ENCODE measurements at regions not wholly inside any gene's neighbourhood (a gene's known extent, or its start where the extent isn't known, plus 50 kb on each side); places are given as distances from the start of the nearest gene placed in this dataset.

DNA sequence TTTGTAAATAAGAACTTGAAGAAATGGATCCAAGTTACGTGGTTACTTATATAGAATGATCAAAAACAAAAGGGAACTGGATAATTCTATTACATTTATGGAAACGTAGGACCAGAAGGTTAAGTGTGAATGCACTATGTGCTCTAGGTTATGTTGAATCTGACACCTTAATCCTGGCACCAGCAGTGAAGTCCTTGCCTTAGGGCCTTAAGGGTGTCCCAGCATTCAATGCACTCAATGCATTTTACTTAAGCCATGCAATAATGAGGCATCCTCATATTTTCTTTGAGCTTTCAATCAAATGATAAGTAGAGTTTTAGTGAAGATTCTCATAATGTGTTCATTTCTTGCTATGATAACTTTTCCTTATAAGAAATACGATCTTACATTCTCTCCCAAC lies 178.3 kb upstream of the AGR3 start:
- H3K36me3 Mint-ChIP-seq, result no peaks in the 10 kb centered on the region
- DNase-seq (ENCODE audit: extremely low spot score, unreplicated experiment), result no peak
- no peaks in the 10 kb centered on the region for H3K27me3 Mint-ChIP-seq
- no peaks in the 10 kb centered on the region for H3K4me1 Mint-ChIP-seq (ENCODE audit: unreplicated experiment)
- H3K9me3 Mint-ChIP-seq, result no peaks in the 10 kb centered on the region
- TF ChIP-seq, protein P1, sequence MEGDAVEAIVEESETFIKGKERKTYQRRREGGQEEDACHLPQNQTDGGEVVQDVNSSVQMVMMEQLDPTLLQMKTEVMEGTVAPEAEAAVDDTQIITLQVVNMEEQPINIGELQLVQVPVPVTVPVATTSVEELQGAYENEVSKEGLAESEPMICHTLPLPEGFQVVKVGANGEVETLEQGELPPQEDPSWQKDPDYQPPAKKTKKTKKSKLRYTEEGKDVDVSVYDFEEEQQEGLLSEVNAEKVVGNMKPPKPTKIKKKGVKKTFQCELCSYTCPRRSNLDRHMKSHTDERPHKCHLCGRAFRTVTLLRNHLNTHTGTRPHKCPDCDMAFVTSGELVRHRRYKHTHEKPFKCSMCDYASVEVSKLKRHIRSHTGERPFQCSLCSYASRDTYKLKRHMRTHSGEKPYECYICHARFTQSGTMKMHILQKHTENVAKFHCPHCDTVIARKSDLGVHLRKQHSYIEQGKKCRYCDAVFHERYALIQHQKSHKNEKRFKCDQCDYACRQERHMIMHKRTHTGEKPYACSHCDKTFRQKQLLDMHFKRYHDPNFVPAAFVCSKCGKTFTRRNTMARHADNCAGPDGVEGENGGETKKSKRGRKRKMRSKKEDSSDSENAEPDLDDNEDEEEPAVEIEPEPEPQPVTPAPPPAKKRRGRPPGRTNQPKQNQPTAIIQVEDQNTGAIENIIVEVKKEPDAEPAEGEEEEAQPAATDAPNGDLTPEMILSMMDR (conservative IDR thresholded peaks at IDR 0.05), result no peak
- H3K4me3 Mint-ChIP-seq, result no peak overlapping the region
- no peak overlapping the region for H3K27ac Mint-ChIP-seq

DNA sequence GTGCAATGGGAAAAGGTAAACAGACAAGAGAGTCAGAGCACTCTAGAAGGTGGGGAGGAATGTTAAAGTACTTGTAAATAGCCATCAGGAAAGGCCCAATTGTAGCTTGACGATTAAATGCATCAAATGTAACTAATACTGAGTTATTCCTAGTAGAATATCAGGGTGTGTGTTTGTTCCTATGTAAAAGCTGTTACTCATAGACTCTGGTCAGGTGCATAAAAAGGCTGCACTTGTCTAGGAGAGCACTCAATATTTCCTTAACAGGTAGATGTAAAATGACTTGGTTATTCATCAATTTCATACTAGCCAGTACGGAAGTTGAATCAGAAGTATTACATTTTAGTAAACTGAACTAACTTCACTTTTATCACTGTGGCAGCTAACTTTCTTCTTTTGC lies 179.7 kb upstream of the AGR3 start:
- no peaks in the 10 kb centered on the region for H3K27me3 Mint-ChIP-seq
- DNase-seq (ENCODE audit: extremely low spot score, unreplicated experiment), result no peak

DNA sequence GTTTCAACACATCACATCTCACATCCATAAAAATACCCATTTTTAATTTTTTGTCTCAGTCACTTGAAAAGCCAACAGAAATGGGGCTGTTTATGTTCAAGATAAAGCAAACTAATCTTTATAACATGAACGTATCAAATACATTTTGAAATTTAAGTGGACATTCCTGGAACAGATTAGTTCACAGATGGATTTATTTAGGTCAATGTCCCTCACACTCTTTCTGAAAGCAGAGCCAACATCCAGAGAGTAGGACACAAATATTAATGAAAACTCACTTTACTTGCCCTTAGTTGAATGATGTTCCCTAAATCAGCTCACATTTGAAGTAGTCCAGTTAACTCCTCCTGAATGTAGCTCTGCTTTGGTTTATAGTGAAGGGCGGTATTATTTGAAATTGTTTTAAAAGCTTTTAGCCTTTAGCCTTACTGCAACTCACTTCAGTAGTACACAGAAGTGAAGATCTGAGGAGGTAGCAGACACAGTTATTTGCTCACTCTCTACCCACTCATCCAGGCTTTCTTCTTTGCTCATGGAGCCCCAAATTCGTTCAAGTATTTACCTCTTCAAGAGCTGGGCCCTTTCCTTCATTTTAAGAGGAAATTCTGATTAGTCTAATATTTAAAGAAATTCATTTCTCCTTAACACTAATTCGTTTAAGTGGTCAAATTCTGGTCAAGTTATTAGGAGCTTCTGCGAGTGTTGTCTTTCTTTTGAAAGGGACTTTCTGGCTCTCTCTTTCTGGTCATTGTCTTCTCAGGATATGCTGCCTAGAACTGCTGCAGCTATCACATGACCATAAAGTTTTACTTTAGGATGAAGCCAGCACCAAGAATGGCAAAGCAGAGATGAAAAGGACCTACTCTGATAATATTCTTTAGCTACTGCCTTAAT lies 180.6 kb upstream of the AGR3 start:
- Mint-ChIP-seq H3K4me1 (ENCODE audit: unreplicated experiment) (no peaks in the 10 kb centered on the region), H3K27ac (no peak overlapping the region)
- no peak for DNase-seq (ENCODE audit: extremely low spot score, unreplicated experiment)

More for the DNA sequence above, 179.7 kb upstream of the AGR3 start:
- H3K4me1 Mint-ChIP-seq (ENCODE audit: unreplicated experiment), result no peaks in the 10 kb centered on the region
- no peaks in the 10 kb centered on the region for H3K9me3 Mint-ChIP-seq
- H3K27ac Mint-ChIP-seq, result no peak overlapping the region
- TF ChIP-seq, protein P1 (conservative IDR thresholded peaks at IDR 0.05), result no peak
- H3K4me3 Mint-ChIP-seq, result no peak overlapping the region
- no peaks in the 10 kb centered on the region for H3K36me3 Mint-ChIP-seq

DNA sequence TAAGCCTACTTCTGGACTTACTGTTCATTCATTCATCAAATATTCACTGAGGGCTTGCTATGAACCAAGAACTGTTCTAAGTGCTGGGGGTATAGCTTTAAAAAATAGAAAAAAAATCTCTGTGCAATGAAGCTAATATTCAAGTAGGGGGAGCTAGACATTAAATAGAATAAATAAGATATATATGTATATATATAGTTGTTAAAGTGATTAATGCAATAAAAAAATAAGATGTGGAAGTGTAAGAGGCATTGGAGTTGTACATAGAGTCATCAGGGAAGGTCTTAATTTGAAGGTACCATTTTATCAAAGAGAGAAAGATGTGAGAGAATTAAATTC lies 181.2 kb upstream of the AGR3 start:
- TF ChIP-seq, protein P1 (conservative IDR thresholded peaks at IDR 0.05), result peak; percentile 41
- Mint-ChIP-seq H3K4me3 (no peak overlapping the region), H3K4me1 (ENCODE audit: unreplicated experiment) (no peaks in the 10 kb centered on the region), H3K27ac (no peak overlapping the region), H3K27me3 (no peaks in the 10 kb centered on the region), H3K9me3 (no peaks in the 10 kb centered on the region), H3K36me3 (no peaks in the 10 kb centered on the region)
- DNase-seq (ENCODE audit: extremely low spot score, unreplicated experiment), result no peak

More for the DNA sequence above, 180.6 kb upstream of the AGR3 start:
- H3K27me3 Mint-ChIP-seq, result no peaks in the 10 kb centered on the region
- no peaks in the 10 kb centered on the region for H3K36me3 Mint-ChIP-seq
- H3K4me3 Mint-ChIP-seq, result no peak overlapping the region
- TF ChIP-seq, protein P1 (conservative IDR thresholded peaks at IDR 0.05), result no peak
- H3K9me3 Mint-ChIP-seq, result no peaks in the 10 kb centered on the region

DNA sequence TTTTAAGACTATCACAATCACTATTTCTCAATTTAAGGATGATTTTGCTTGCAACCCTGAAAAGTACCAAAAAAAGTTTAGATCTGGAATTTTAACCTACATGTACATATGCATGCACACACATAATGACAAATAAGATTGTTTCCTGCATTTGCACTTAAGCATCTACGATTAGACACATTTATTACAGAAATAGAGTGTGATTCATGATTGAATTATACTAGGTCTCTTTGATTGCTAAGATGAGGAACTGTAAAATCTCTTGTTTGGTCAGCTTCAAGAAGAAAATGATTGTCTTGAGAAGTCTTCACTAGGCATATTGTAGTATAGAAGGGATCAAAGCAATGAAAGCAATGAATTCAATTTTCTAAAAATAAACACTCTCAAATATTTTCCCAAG lies 185.9 kb upstream of the AGR3 start:
- DNase-seq (ENCODE audit: extremely low spot score, unreplicated experiment), result no peak
- no peak overlapping the region for H3K4me3 Mint-ChIP-seq
- no peaks in the 10 kb centered on the region for H3K9me3 Mint-ChIP-seq
- H3K4me1 Mint-ChIP-seq (ENCODE audit: unreplicated experiment), result no peaks in the 10 kb centered on the region
- no peaks in the 10 kb centered on the region for H3K27me3 Mint-ChIP-seq
- no peak overlapping the region for H3K27ac Mint-ChIP-seq
- no peaks in the 10 kb centered on the region for H3K36me3 Mint-ChIP-seq
- TF ChIP-seq, protein P1 (conservative IDR thresholded peaks at IDR 0.05), result no peak
